ENCODE measurements at regions not wholly inside any gene's neighbourhood (a gene's known extent, or its start where the extent isn't known, plus 50 kb on each side); places are given as distances from the start of the nearest gene placed in this dataset.

DNA sequence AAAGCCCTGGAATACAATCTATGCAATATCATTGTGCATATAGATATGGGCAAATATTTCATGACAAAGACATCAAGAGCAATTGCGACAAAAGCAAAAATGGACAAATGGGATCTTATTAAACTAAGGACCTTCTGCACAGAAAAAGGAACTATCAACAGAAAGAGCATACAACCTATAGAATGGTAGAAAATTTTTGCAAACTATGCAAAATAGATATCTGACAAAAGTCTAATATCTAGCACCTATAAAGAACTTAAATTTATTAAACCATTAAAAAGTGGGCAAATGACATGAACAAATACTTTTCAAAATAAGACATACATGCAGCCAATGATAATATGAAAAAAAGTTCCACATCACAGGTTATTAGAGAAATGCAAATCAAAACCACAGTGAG lies 312.9 kb downstream of the GLUD2 start:
- no peak for TF ChIP-seq POLR2A (IDR thresholded peaks at IDR 0.05)
- TF ChIP-seq CTCF (IDR thresholded peaks at IDR 0.05) = no peak
- TF ChIP-seq POLR2AphosphoS5 (IDR thresholded peaks at IDR 0.05) = no peak
